GM23338 (cell line): ENCODE measurements at regions not wholly inside any gene's neighbourhood (a gene's known extent, or its start where the extent isn't known, plus 50 kb on each side); places are given as distances from the start of the nearest gene placed in this dataset.

Source experiments
- CREB1 ChIP-seq: fragments of 250-450 bp; sonication (Bioruptor Pico); IDR thresholded peaks from 2 replicates; pipeline ENCODE4 v1.5.0; 2020; ENCODE audit warnings: low read depth, mild to moderate bottlenecking, moderate library complexity
- CTCF ChIP-seq, 2 experiments: fragments of 200-600 bp in 1 of 2; sonication (generic) in 1 of 2; conservative IDR thresholded peaks; 2 replicates each; pipeline versions ENCODE4 v1.5.1 to v1.6.1; 2016 to 2017; ENCODE audit warnings: antibody characterized with exemption in 2 of 2, low read depth in 2 of 2, mild to moderate bottlenecking in 2 of 2, moderate library complexity in 1 of 2
- ETS1 ChIP-seq: IDR thresholded peaks from 2 replicates; pipeline ENCODE4 v1.6.1; 2016; ENCODE audit warnings: antibody characterized with exemption
- EZH2 ChIP-seq: fragments of 200-600 bp; sonication (generic); IDR thresholded peaks from one replicate; pipeline ENCODE4 v1.8.0; 2017; ENCODE audit warnings: antibody characterized with exemption, mild to moderate bottlenecking, low read depth; ENCODE audit not compliant: unreplicated experiment
- EZH2phosphoT487 ChIP-seq: fragments of 200-600 bp; sonication (generic); IDR thresholded peaks from one replicate; pipeline ENCODE4 v1.8.1; 2018; ENCODE audit warnings: antibody characterized with exemption; ENCODE audit not compliant: unreplicated experiment
- JUNB ChIP-seq: IDR thresholded peaks from one replicate; pipeline ENCODE4 v1.6.1; 2016; ENCODE audit warnings: antibody characterized with exemption; ENCODE audit not compliant: unreplicated experiment
- POLR2AphosphoS5 ChIP-seq: IDR thresholded peaks from 2 replicates; pipeline ENCODE4 v1.6.1; 2016; ENCODE audit warnings: antibody characterized with exemption, low read depth
- REST ChIP-seq: IDR thresholded peaks from one replicate; pipeline ENCODE4 v1.6.1; 2018; ENCODE audit warnings: antibody characterized with exemption; ENCODE audit not compliant: unreplicated experiment
- STAT1 ChIP-seq: IDR thresholded peaks from one replicate; pipeline ENCODE4 v1.6.1; 2016; ENCODE audit warnings: antibody characterized with exemption; ENCODE audit not compliant: unreplicated experiment
- ZNF114 ChIP-seq: fragments of 250-450 bp; sonication (Bioruptor Pico); IDR thresholded peaks from 2 replicates; pipeline ENCODE4 v1.5.0; 2020; ENCODE audit warnings: mild to moderate bottlenecking, moderate library complexity
- ZNF331 ChIP-seq: fragments of 250-450 bp; sonication (Bioruptor Pico); IDR thresholded peaks from 2 replicates; pipeline ENCODE4 v1.5.0; 2020; ENCODE audit warnings: low read depth, mild to moderate bottlenecking, moderate library complexity
- ZNF462 ChIP-seq: fragments of 250-450 bp; sonication (Bioruptor Pico); IDR thresholded peaks from 2 replicates; pipeline ENCODE4 v1.5.0; 2020; ENCODE audit warnings: mild to moderate bottlenecking, moderate library complexity

GRCh38 chr1:87753366-87753765 lies 424.7 kb downstream of the LMO4 start:
- TF ChIP-seq CTCF (conservative IDR thresholded peaks at IDR 0.05; ENCODE audit: low read depth in 2 of 2) (no peak), ZNF462 (CRISPR knock-in tag) (no peak), REST (no peak), EZH2 (no peak), EZH2phosphoT487 (no peak), ZNF114 (CRISPR knock-in tag) (no peak), POLR2AphosphoS5 (no peak), STAT1 (no peak), ETS1 (no peak), JUNB (no peak), ZNF331 (CRISPR knock-in tag) (no peak), CREB1 (CRISPR knock-in tag) (no peak)
